ENCODE measurements at regions not wholly inside any gene's neighbourhood (a gene's known extent, or its start where the extent isn't known, plus 50 kb on each side); places are given as distances from the start of the nearest gene placed in this dataset.
A peak's percentile ranks its signal among the peaks of the same experiment; 100 is the strongest.

DNA sequence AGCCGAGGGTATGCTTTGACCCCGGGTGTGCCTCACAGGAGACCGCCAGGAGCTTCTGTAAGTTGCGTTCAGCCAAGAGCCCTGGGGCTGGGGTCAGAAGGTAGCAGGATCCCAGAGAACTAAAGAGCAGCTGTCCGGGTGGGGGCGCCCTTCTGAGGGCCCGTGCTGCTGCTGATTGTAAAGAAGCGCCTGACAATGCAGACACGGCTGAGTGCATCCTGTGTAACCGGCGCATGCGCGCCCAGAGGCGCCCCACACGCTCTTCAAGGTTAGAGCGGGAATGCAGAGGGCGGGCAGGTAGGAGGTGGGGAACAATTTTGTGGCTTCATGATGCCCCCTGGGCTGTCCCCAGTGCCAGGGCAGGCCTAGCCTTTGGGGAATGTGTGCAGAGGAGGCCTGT is 210.2 kb upstream of the CTBP2 start:
- TF ChIP-seq, protein P1, sequence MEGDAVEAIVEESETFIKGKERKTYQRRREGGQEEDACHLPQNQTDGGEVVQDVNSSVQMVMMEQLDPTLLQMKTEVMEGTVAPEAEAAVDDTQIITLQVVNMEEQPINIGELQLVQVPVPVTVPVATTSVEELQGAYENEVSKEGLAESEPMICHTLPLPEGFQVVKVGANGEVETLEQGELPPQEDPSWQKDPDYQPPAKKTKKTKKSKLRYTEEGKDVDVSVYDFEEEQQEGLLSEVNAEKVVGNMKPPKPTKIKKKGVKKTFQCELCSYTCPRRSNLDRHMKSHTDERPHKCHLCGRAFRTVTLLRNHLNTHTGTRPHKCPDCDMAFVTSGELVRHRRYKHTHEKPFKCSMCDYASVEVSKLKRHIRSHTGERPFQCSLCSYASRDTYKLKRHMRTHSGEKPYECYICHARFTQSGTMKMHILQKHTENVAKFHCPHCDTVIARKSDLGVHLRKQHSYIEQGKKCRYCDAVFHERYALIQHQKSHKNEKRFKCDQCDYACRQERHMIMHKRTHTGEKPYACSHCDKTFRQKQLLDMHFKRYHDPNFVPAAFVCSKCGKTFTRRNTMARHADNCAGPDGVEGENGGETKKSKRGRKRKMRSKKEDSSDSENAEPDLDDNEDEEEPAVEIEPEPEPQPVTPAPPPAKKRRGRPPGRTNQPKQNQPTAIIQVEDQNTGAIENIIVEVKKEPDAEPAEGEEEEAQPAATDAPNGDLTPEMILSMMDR (IDR thresholded peaks at IDR 0.05 in 2 of 3, conservative IDR thresholded peaks at IDR 0.05 in 1 of 3; ENCODE audit: borderline replicate concordance in 1 of 3, insufficient read depth in 1 of 3, low read depth in 2 of 3, low read length in 2 of 3) = peak; percentile 30 to 61 (median 57); a peak in 5 of 6 replicates
- TF ChIP-seq POLR2AphosphoS5 (IDR thresholded peaks at IDR 0.05; ENCODE audit: low read depth, low read length) (no peak), POLR2A (IDR thresholded peaks at IDR 0.05; ENCODE audit: borderline replicate concordance, extremely low read depth, insufficient read depth, insufficient read length) (no peak), EZH2 (IDR thresholded peaks at IDR 0.05) (no peak), CEBPB (IDR thresholded peaks at IDR 0.05; ENCODE audit: low read depth) (no peak), RAD21 (IDR thresholded peaks at IDR 0.05; ENCODE audit: low read depth) (peak; percentile 44), YY1 (IDR thresholded peaks at IDR 0.05; ENCODE audit: extremely low read depth, insufficient replicate concordance, low read depth, low read length) (no peak), SIN3A (IDR thresholded peaks at IDR 0.05; ENCODE audit: low read depth) (no peak), JUND (IDR thresholded peaks at IDR 0.05) (no peak), ZFX (IDR thresholded peaks at IDR 0.05) (no peak)
- TF ChIP-seq, protein P2, sequence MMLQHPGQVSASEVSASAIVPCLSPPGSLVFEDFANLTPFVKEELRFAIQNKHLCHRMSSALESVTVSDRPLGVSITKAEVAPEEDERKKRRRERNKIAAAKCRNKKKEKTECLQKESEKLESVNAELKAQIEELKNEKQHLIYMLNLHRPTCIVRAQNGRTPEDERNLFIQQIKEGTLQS (IDR thresholded peaks at IDR 0.05) = no peak
- TF ChIP-seq, protein P3, sequence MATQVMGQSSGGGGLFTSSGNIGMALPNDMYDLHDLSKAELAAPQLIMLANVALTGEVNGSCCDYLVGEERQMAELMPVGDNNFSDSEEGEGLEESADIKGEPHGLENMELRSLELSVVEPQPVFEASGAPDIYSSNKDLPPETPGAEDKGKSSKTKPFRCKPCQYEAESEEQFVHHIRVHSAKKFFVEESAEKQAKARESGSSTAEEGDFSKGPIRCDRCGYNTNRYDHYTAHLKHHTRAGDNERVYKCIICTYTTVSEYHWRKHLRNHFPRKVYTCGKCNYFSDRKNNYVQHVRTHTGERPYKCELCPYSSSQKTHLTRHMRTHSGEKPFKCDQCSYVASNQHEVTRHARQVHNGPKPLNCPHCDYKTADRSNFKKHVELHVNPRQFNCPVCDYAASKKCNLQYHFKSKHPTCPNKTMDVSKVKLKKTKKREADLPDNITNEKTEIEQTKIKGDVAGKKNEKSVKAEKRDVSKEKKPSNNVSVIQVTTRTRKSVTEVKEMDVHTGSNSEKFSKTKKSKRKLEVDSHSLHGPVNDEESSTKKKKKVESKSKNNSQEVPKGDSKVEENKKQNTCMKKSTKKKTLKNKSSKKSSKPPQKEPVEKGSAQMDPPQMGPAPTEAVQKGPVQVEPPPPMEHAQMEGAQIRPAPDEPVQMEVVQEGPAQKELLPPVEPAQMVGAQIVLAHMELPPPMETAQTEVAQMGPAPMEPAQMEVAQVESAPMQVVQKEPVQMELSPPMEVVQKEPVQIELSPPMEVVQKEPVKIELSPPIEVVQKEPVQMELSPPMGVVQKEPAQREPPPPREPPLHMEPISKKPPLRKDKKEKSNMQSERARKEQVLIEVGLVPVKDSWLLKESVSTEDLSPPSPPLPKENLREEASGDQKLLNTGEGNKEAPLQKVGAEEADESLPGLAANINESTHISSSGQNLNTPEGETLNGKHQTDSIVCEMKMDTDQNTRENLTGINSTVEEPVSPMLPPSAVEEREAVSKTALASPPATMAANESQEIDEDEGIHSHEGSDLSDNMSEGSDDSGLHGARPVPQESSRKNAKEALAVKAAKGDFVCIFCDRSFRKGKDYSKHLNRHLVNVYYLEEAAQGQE (IDR thresholded peaks at IDR 0.05; ENCODE audit: low read depth) = no peak

Data from HCT116 (cell line).